Omental fat pad (tissue), 3 donors: ENCODE measurements at regions not wholly inside any gene's neighbourhood (a gene's known extent, or its start where the extent isn't known, plus 50 kb on each side); places are given as distances from the start of the nearest gene placed in this dataset.

Experiments used
- ATAC-seq: fragments of 150-250 bp; one replicate; pipeline ENCODE4 v1.9.1; 2016; ENCODE audit warnings: mild to moderate bottlenecking, moderate library complexity; ENCODE audit not compliant: low FRiP score
- DNase-seq: peaks from one replicate; pipeline ENCODE4 v3.0.0-alpha.2; 2019; ENCODE audit warnings: low spot score
- CTCF ChIP-seq, 3 donors: fragments of 450-650 bp; IDR thresholded peaks; one replicate each; pipeline ENCODE4 v1.5.1; 2016 to 2017; ENCODE audit warnings: antibody characterized with exemption in 3 of 3, mild to moderate bottlenecking in 3 of 3, moderate library complexity in 2 of 3

- TF ChIP-seq CTCF (IDR thresholded peaks at IDR 0.05), result no peak
- ATAC-seq, result no peak
- DNase-seq, result no peak
These were observed 245.5 kb downstream of the PHLDA1 start for GRCh38 chr12:75786070-75786469.

GRCh38 chr12:75784591-75784990 lies 247.0 kb downstream of the PHLDA1 start:
- ATAC-seq (no peak), DNase-seq (no peak)
- TF ChIP-seq CTCF (IDR thresholded peaks at IDR 0.05), result no peak

- no peak for ATAC-seq
- no peak for TF ChIP-seq CTCF (IDR thresholded peaks at IDR 0.05)
- DNase-seq, result no peak
These were observed 248.3 kb downstream of the PHLDA1 start for GRCh38 chr12:75783093-75783877.

- ATAC-seq, result no peak
- DNase-seq, result no peak
- no peak for TF ChIP-seq CTCF (IDR thresholded peaks at IDR 0.05)
These were observed 249.5 kb downstream of the PHLDA1 start for GRCh38 chr12:75782069-75782581.

GRCh38 chr12:75781532-75782046 lies 250.0 kb downstream of the PHLDA1 start:
- TF ChIP-seq CTCF (IDR thresholded peaks at IDR 0.05), result no peak
- ATAC-seq (peak; percentile 69), DNase-seq (no peak)

GRCh38 chr12:75779891-75780496 lies 251.6 kb downstream of the PHLDA1 start:
- TF ChIP-seq CTCF (IDR thresholded peaks at IDR 0.05), result no peak
- DNase-seq (no peak), ATAC-seq (no peak)
